GM13976 (cell line): ENCODE measurements at regions not wholly inside any gene's neighbourhood (a gene's known extent, or its start where the extent isn't known, plus 50 kb on each side); places are given as distances from the start of the nearest gene placed in this dataset.

Experiments
- DNase-seq: peaks from one replicate; pipeline ENCODE4 v3.0.0; 2012; ENCODE audit warnings: low spot score
- CTCF ChIP-seq: IDR thresholded peaks from 2 replicates; pipeline ENCODE4 v1.5.1; 2012; ENCODE audit warnings: borderline replicate concordance, mild to moderate bottlenecking; ENCODE audit not compliant: insufficient read depth; ENCODE audit errors: extremely low read depth, missing control alignments, control extremely low read depth
- in situ Hi-C: fragments of 300-500 bp; cut with MboI; formaldehyde crosslinking; loops from one replicate; pipeline ENCODE4 v1.12.0; 2022; ENCODE audit warnings: low sequenced_read_pairs, mixed read lengths, inconsistent platforms; ENCODE audit not compliant: unreplicated experiment

GRCh38 chr20:43302936-43303335 is 113.2 kb upstream of the PTPRT start:
- no peak for TF ChIP-seq CTCF
- no peak for DNase-seq
- in situ Hi-C loops: no loop called here

- DNase-seq: no peak
- no peak for TF ChIP-seq CTCF
- in situ Hi-C loops: no loop called here
Observed at GRCh38 chr20:43300901-43301300, 111.2 kb upstream of the PTPRT start.

- in situ Hi-C loops: no loop called here
- no peak for DNase-seq
- TF ChIP-seq CTCF: no peak
Observed at GRCh38 chr20:43295781-43296180, 106.1 kb upstream of the PTPRT start.

GRCh38 chr20:43295263-43295662 is 105.6 kb upstream of the PTPRT start:
- TF ChIP-seq CTCF: no peak
- no peak for DNase-seq
- in situ Hi-C loops: no loop called here

GRCh38 chr20:43294031-43294430 is 104.3 kb upstream of the PTPRT start:
- in situ Hi-C loops: no loop called here
- no peak for DNase-seq
- TF ChIP-seq CTCF: no peak

GRCh38 chr20:43293068-43293786 is 103.5 kb upstream of the PTPRT start:
- TF ChIP-seq CTCF: no peak
- DNase-seq: no peak
- in situ Hi-C loops: no loop called here
